Keratinocyte (primary cell): ENCODE measurements at regions not wholly inside any gene's neighbourhood (a gene's known extent, or its start where the extent isn't known, plus 50 kb on each side); places are given as distances from the start of the nearest gene placed in this dataset.

ENCODE experiments used
- DNase-seq: peaks from one replicate; pipeline ENCODE4 v3.0.0-alpha.2; 2011; ENCODE audit warnings: low read depth, missing footprints, low spot score
- FAIRE-seq: peaks from 2 replicates; lab custom pipeline; 2011; peaks lifted over from hg19 to GRCh38; lab: Jason Lieb, UNC
- H2AFZ ChIP-seq: 2 replicates; pipeline ENCODE4 v1.6.0; 2012; ENCODE audit warnings: low read length, control low read depth, inconsistent platforms; ENCODE audit not compliant: control insufficient read depth
- H3K27ac ChIP-seq: 2 replicates; pipeline ENCODE4 v1.5.1; 2011; ENCODE audit warnings: low read length; ENCODE audit not compliant: control insufficient read depth, insufficient read depth
- H3K27me3 ChIP-seq: 3 replicates; pipeline ENCODE4 v1.6.0; 2011; ENCODE audit warnings: low read length; ENCODE audit not compliant: control insufficient read depth, insufficient read depth; ENCODE audit errors: extremely low read depth
- H3K36me3 ChIP-seq, 2 experiments: 2 replicates in 1 of 2; 3 replicates in 1 of 2; pipeline ENCODE4 v1.5.1; 2011; ENCODE audit warnings: low read length in 2 of 2, mild to moderate bottlenecking in 1 of 2; ENCODE audit not compliant: control insufficient read depth in 2 of 2, insufficient read depth in 2 of 2; ENCODE audit errors: extremely low read depth in 1 of 2
- H3K4me1 ChIP-seq: 3 replicates; pipeline ENCODE4 v1.5.1; 2011; ENCODE audit warnings: low read length; ENCODE audit not compliant: control insufficient read depth, insufficient read depth; ENCODE audit errors: extremely low read depth
- H3K4me2 ChIP-seq: 3 replicates; pipeline ENCODE4 v1.6.0; 2011; ENCODE audit warnings: low read depth, low read length; ENCODE audit not compliant: control insufficient read depth, insufficient read depth; ENCODE audit errors: extremely low read depth
- H3K4me3 ChIP-seq, 3 experiments: fragments of 200-600 bp in 1 of 3; sonication (generic) in 1 of 3; 2 replicates in 2 of 3; 3 replicates in 1 of 3; pipeline ENCODE4 v1.5.1; 2011 to 2016; ENCODE audit warnings: low read length in 3 of 3, mild to moderate bottlenecking in 3 of 3, control low read depth in 2 of 3, inconsistent platforms in 1 of 3, low read depth in 1 of 3, mixed read lengths in 1 of 3, mixed run types in 1 of 3, moderate library complexity in 1 of 3; ENCODE audit not compliant: control insufficient read depth in 2 of 3, insufficient read depth in 2 of 3; ENCODE audit errors: extremely low read depth in 1 of 3
- H3K79me2 ChIP-seq: 2 replicates; pipeline ENCODE4 v1.6.0; 2012; ENCODE audit warnings: low read length; ENCODE audit not compliant: control insufficient read depth, insufficient read depth
- H3K9ac ChIP-seq: 3 replicates; pipeline ENCODE4 v1.6.0; 2011; ENCODE audit warnings: low read length; ENCODE audit not compliant: control insufficient read depth, insufficient read depth; ENCODE audit errors: extremely low read depth
- H3K9me1 ChIP-seq: 3 replicates; pipeline ENCODE4 v1.6.0; 2011; ENCODE audit warnings: low read length; ENCODE audit not compliant: control insufficient read depth, insufficient read depth; ENCODE audit errors: extremely low read depth
- H3K9me3 ChIP-seq: 2 replicates; pipeline ENCODE4 v1.5.1; 2012; ENCODE audit warnings: low read depth, low read length; ENCODE audit not compliant: control insufficient read depth
- H4K20me1 ChIP-seq: 3 replicates; pipeline ENCODE4 v1.6.0; 2011; ENCODE audit warnings: low read length; ENCODE audit not compliant: control insufficient read depth, insufficient read depth; ENCODE audit errors: extremely low read depth
- CTCF ChIP-seq, 3 experiments: IDR thresholded peaks in 1 of 3; conservative IDR thresholded peaks in 1 of 3; optimal IDR thresholded peaks in 1 of 3; 2 replicates in 2 of 3; 3 replicates in 1 of 3; pipeline versions ENCODE3 to v1.5.1; 2011; ENCODE audit warnings: low read length in 3 of 3, mild to moderate bottlenecking in 3 of 3, moderate library complexity in 2 of 3, control low read depth in 1 of 3, inconsistent platforms in 1 of 3; ENCODE audit not compliant: insufficient read depth in 2 of 3; ENCODE audit errors: extremely low read depth in 1 of 3
- EZH2 ChIP-seq: IDR thresholded peaks from one replicate; pipeline ENCODE4 v1.6.1; 2012; ENCODE audit warnings: inconsistent platforms, mild to moderate bottlenecking, low read length, moderate library complexity
- dilution Hi-C: fragments of 300-500 bp; cut with MboI; formaldehyde crosslinking; loops from one replicate; pipeline ENCODE4 v1.7.0; 2020; ENCODE audit warnings: low sequenced_read_pairs; ENCODE audit not compliant: extremely low pct_ligation_motif_present

GRCh38 chr2:19762959-19763605, 138.7 kb downstream of the TTC32 start:
- Histone ChIP-seq H3K27me3 (peaks cover 5% of the 10 kb centered on the region), H3K4me1 (no peaks in the 10 kb centered on the region), H4K20me1 (no peaks in the 10 kb centered on the region), H2AFZ (no peak overlapping the region), H3K27ac (no peak overlapping the region), H3K36me3 (no peaks in the 10 kb centered on the region), H3K79me2 (no peaks in the 10 kb centered on the region), H3K9me1 (no peaks in the 10 kb centered on the region), H3K4me3 (no peak overlapping the region), H3K9ac (no peak overlapping the region), H3K4me2 (no peak overlapping the region), H3K9me3 (no peaks in the 10 kb centered on the region)
- no peak for TF ChIP-seq EZH2
- no peak for TF ChIP-seq CTCF (optimal IDR thresholded peaks at IDR 0.05 in 1 of 3, IDR thresholded peaks at IDR 0.05 in 1 of 3, conservative IDR thresholded peaks at IDR 0.05 in 1 of 3; ENCODE audit: extremely low read depth in 1 of 3, insufficient read depth in 2 of 3, low read length in 3 of 3)
- no peak for DNase-seq
- no peak for FAIRE-seq
- dilution Hi-C loops, result no loop called here

GRCh38 chr2:19762142-19762541, 139.6 kb downstream of the TTC32 start:
- no peaks in the 10 kb centered on the region for H3K4me1 ChIP-seq
- H3K9me1 ChIP-seq, result no peaks in the 10 kb centered on the region
- dilution Hi-C loops, result no loop called here
- H3K9me3 ChIP-seq, result no peaks in the 10 kb centered on the region
- DNase-seq, result no peak
- peaks cover 2% of the 10 kb centered on the region for H3K27me3 ChIP-seq
- no peak overlapping the region for H3K27ac ChIP-seq
- no peaks in the 10 kb centered on the region for H3K79me2 ChIP-seq
- FAIRE-seq, result no peak
- no peak overlapping the region for H2AFZ ChIP-seq
- H3K4me3 ChIP-seq, result no peak overlapping the region
- no peaks in the 10 kb centered on the region for H4K20me1 ChIP-seq
- no peak overlapping the region for H3K9ac ChIP-seq
- H3K4me2 ChIP-seq, result no peak overlapping the region
- TF ChIP-seq CTCF (optimal IDR thresholded peaks at IDR 0.05 in 1 of 3, IDR thresholded peaks at IDR 0.05 in 1 of 3, conservative IDR thresholded peaks at IDR 0.05 in 1 of 3; ENCODE audit: extremely low read depth in 1 of 3, insufficient read depth in 2 of 3, low read length in 3 of 3) (no peak), EZH2 (no peak)
- H3K36me3 ChIP-seq, result no peaks in the 10 kb centered on the region
